ENCODE measurements at regions not wholly inside any gene's neighbourhood (a gene's known extent, or its start where the extent isn't known, plus 50 kb on each side); places are given as distances from the start of the nearest gene placed in this dataset.

- no peak for TF ChIP-seq CTCF (IDR thresholded peaks at IDR 0.05; ENCODE audit: extremely low read depth in 1 of 2, insufficient read depth in 1 of 2, low read depth in 1 of 2, low read length in 2 of 2)
- no peak for TF ChIP-seq MAX (IDR thresholded peaks at IDR 0.05; ENCODE audit: insufficient read depth, insufficient read length)
These were observed 543.6 kb downstream of the RFC3 start for GRCh38 chr13:34361560-34361959.
